ENCODE measurements at regions not wholly inside any gene's neighbourhood (a gene's known extent, or its start where the extent isn't known, plus 50 kb on each side); places are given as distances from the start of the nearest gene placed in this dataset.

GRCh38 chr10:70967591-70968587 lies 79.5 kb upstream of the PCBD1 start:
- TF ChIP-seq CTCF (IDR thresholded peaks at IDR 0.05) (no peak), POLR2A (IDR thresholded peaks at IDR 0.05) (no peak), POLR2AphosphoS5 (IDR thresholded peaks at IDR 0.05) (no peak)
